IMR-90 (cell line): ENCODE measurements at regions not wholly inside any gene's neighbourhood (a gene's known extent, or its start where the extent isn't known, plus 50 kb on each side); places are given as distances from the start of the nearest gene placed in this dataset.

Experiments used
- BHLHE40 ChIP-seq: fragments of 150-350 bp; IDR thresholded peaks from 2 replicates; pipeline ENCODE4 v1.6.1; 2016; ENCODE audit warnings: mild to moderate bottlenecking, low read depth, low read length
- CEBPB ChIP-seq: IDR thresholded peaks from 2 replicates; pipeline ENCODE4 v1.6.1; 2012; ENCODE audit warnings: low read depth, low read length, improper control_type of control experiment
- CTCF ChIP-seq: conservative IDR thresholded peaks from 2 replicates; pipeline ENCODE4 v1.5.1; 2012; ENCODE audit warnings: mild to moderate bottlenecking, low read depth, low read length, improper control_type of control experiment
- ELK1 ChIP-seq: fragments of 150-350 bp; IDR thresholded peaks from 2 replicates; pipeline ENCODE4 v1.6.1; 2016; ENCODE audit warnings: low read depth, mild to moderate bottlenecking, low read length, moderate library complexity, borderline replicate concordance
- MAFK ChIP-seq: IDR thresholded peaks from 2 replicates; pipeline ENCODE4 v1.6.1; 2012; ENCODE audit warnings: low read depth, low read length, improper control_type of control experiment
- MXI1 ChIP-seq: IDR thresholded peaks from 2 replicates; pipeline ENCODE4 v1.6.1; 2012; ENCODE audit warnings: low read depth, mild to moderate bottlenecking, low read length, moderate library complexity, borderline replicate concordance
- NFE2L2 ChIP-seq: fragments of 150-350 bp; IDR thresholded peaks from 2 replicates; pipeline ENCODE4 v1.6.1; 2016; ENCODE audit warnings: low read depth, mild to moderate bottlenecking, low read length
- POLR2A ChIP-seq: IDR thresholded peaks from 2 replicates; pipeline ENCODE4 v1.6.1; 2012; ENCODE audit warnings: mild to moderate bottlenecking, low read depth, low read length
- RAD21 ChIP-seq: IDR thresholded peaks from 2 replicates; pipeline ENCODE4 v1.6.1; 2012; ENCODE audit warnings: low read length, improper control_type of control experiment
- RCOR1 ChIP-seq: IDR thresholded peaks from 2 replicates; pipeline ENCODE4 v1.6.1; 2012; ENCODE audit warnings: mild to moderate bottlenecking, low read length, improper control_type of control experiment; ENCODE audit not compliant: insufficient replicate concordance
- RFX5 ChIP-seq: IDR thresholded peaks from 2 replicates; pipeline ENCODE4 v1.8.0; 2012; ENCODE audit warnings: low read depth, mild to moderate bottlenecking, low read length, moderate library complexity
- SMC3 ChIP-seq: fragments of 150-350 bp; IDR thresholded peaks from 2 replicates; pipeline ENCODE4 v1.6.1; 2016; ENCODE audit warnings: low read depth, mild to moderate bottlenecking, antibody characterized with exemption, low read length, moderate library complexity
- USF2 ChIP-seq: fragments of 150-350 bp; IDR thresholded peaks from 2 replicates; pipeline ENCODE4 v1.6.1; 2017; ENCODE audit warnings: mild to moderate bottlenecking, antibody characterized with exemption, low read length, low read depth

- TF ChIP-seq POLR2A (no peak), CTCF (no peak), ELK1 (no peak), USF2 (no peak), SMC3 (no peak), CEBPB (no peak), MAFK (no peak), BHLHE40 (no peak), NFE2L2 (no peak), MXI1 (no peak), RCOR1 (no peak), RAD21 (no peak), RFX5 (no peak)
Observed at GRCh38 chr22:34845391-34845790, 220.6 kb upstream of the ISX start.
